ENCODE measurements at regions not wholly inside any gene's neighbourhood (a gene's known extent, or its start where the extent isn't known, plus 50 kb on each side); places are given as distances from the start of the nearest gene placed in this dataset.

DNA sequence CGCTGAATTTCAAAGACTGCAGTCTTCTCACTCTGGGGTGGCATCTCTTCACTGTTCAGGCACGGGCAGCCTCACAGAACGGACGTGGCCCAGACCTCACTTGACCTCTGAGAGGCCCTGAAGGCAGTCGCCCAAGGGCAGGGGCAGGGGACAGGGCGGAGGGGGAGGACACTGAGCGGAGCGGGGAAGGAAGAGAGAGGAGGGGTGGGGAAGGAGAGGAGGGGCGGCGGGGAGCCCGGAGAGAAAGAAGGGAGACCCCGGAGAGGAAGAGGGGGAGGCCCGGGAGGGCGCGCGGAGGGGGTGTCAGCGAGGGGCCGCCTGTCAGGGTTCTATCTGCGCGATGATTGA, 58.7 kb upstream of the COMTD1 start:
- no peak for DNase-seq (ENCODE audit: low read depth, low spot score)

DNA sequence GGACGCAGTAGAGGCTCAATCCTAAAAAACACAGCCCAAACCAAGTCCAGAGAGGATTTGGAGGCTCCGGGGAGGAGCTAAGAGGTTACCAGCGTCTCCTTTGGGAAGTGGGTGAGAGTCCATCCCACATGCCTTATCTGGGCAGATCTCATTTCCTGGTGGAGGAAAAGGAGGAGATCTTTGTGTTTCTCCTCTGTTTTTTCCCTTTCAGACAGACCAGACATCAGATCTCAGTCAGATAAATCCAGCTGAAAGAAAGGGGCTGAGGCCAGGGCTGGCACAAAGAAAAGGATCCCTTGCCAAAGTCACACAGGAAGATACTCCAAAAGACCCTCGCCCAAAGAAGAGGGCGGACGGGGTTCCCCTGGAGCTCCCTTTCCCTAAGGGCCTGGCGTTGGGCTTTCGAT, 58.3 kb upstream of the COMTD1 start:
- DNase-seq (ENCODE audit: low read depth, low spot score) = no peak

DNA sequence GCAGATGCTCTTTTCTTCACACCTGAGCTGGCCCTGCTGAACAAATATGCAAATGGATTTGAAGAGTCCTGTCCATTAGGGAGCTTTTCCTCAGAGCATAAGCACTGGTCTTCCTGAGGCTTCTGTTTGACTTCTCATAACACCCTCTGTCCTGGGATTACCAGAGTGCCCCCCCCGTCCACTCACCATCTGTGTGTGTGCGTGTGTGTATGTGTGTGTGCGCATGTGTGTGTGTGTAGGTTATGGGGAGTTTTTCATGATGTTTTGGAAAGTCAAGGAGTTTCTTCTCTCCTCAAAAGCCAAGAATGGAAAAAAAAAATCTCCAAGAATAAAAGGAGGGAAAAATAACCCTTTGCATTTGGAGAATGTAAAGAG, 57.7 kb upstream of the COMTD1 start:
- DNase-seq (ENCODE audit: low read depth, low spot score) = no peak

DNA sequence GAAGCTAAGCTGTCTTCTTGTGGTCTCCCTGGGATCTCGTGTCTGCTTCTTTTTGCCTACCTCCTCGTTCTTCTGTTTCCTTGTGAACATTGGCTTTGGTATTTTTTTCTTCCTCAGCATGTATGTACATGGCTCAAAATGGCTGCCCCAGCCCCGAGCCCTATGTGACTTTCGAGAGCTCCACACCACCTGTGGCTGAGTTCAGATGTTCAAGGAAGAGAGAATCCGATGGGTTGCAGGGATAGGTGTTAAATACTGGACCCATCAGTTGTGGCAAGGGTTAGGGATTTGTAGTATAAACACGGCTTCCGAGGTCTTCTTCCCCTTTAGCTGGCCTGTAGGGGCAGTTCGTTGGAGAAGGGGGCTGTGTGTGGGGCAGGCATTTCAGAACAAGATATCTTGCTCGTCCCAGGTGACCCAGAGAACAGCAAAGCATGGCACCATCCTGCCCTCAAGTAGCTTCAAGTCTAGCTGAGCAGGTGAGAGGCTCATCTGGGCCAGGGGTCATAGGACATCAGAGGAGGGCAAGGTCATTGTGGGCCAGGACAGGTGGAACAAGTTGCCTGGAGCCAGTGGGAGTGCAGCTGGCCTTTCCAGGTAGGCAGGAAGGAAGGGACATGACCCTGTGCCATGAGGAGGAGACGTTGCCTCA, 57.2 kb upstream of the COMTD1 start:
- no peak for DNase-seq (ENCODE audit: low read depth, low spot score)

DNA sequence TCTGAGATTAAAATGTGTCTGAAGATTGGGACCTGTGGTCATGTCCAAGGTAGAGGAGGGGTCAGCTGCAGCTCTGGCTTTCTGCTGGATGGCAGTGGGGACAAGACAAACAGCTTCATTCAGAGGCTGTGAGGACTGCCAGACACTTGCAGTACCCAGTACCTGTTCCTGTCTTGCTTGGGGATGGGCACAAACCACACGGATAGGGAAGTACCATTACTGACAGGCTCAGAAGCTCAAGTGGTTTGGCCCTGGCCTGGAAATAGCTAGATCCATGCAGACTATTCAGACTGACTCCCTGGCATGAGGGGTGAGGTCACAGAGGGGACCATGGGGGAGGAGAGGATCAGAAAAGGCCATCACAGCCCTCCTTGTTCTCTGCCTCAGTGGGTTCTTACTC, 56.0 kb upstream of the COMTD1 start:
- DNase-seq (ENCODE audit: low read depth, low spot score) = no peak

DNA sequence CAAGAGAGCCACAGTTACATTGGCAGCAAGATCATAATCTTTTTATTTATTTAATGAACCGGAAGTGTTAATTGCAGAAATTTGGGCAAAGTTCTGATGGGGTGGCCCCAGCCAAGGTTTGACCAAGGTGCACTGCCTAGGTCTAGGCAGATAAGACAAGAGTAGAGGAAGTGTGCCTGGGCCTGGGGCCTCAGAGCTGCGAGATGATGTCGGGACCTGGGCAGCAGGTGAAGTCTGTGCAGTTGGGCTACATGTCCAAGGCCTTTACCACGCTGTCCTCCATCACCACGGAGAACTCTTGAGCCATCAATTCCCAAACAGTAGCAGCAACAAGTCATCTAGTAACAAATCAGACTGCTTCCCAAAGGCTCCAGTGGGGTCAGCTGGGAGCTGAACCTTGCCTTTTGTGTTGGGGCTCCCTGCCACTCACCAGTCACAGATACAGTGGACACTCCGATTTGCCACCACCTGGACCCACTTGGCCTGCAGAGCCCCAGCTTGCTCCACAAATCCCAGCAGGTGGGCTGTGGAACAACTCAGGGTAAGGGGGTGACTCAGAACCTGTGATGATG, 52.5 kb upstream of the COMTD1 start:
- DNase-seq (ENCODE audit: low read depth, low spot score) = no peak

DNA sequence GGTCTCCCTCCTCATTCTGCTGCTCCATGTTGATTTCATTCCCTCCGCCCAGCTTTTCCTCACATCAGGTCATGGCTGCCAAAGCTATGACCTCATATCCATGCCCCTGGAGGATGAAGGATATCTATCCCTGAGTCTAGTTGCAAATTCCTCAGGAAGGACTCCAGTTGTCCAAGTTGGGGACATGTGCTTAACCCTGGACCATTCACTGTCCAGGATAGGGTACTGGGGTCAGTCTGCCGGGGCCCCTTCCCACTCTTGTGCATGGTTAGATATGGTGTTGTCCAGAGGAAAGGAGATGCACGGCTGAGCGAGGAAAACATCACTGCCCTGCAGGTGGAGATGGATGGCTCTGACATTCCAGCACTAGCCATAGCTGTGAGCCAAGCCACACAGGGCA, 51.9 kb upstream of the COMTD1 start:
- no peak for DNase-seq (ENCODE audit: low read depth, low spot score)

DNA sequence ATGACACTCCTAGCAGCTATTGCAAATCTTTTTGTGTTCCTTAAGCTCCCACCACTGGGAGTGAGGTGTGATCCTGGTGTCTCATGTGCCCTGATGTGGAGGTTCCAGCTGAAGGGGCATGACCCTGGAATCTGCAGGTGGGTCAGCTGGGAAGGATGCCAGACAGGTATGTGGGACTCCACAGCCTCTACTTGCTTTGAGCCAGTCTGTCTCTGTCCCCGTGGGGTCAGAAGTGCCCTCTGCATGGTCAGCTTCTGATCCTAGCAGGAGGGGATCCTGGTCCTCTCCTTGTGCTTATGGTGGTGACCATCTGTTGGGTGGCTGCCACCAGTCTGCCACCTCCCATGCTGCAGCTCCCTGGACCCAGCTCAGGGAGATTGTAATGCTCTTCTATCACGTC, 51.1 kb upstream of the COMTD1 start:
- DNase-seq (ENCODE audit: low read depth, low spot score) = no peak

Measured in pulmonary artery endothelial cell (primary cell).